ENCODE measurements at regions not wholly inside any gene's neighbourhood (a gene's known extent, or its start where the extent isn't known, plus 50 kb on each side); places are given as distances from the start of the nearest gene placed in this dataset.

- TF ChIP-seq CTCF (conservative IDR thresholded peaks at IDR 0.05), result no peak
- TF ChIP-seq EZH2 (IDR thresholded peaks at IDR 0.05; ENCODE audit: low read depth), result no peak
These were observed 136.1 kb downstream of the CEP135 start for GRCh38 chr4:56084851-56085250.
